HCT116 (cell line): ENCODE measurements at regions not wholly inside any gene's neighbourhood (a gene's known extent, or its start where the extent isn't known, plus 50 kb on each side); places are given as distances from the start of the nearest gene placed in this dataset.

Experiments
- ATAC-seq: fragments of 200-7000 bp; cut with Tn5 transposase; 2 replicates; pipeline ENCODE4 v1.9.1; 2020; ENCODE audit warnings: mild to moderate bottlenecking, moderate library complexity
- BruUV-seq: library from RNA; stranded (reverse); fragments of 400-500 nt; replicated peaks from 2 replicates; lab custom pipeline; 2021; lab: Mats Ljungman, UMichigan
- CTCF ChIA-PET: fragments of 300-600 bp; sonication (Branson Sonifier 250); formaldehyde crosslinking; loops from one replicate; lab custom pipeline; 2021; ENCODE audit warnings: antibody characterized with exemption; lab: Charles Lee
- POLR2A ChIA-PET: fragments of 300-600, 350-600 bp; sonication (Branson Sonifier 250); formaldehyde crosslinking; loops from one replicate; lab custom pipeline; 2021; ENCODE audit warnings: antibody characterized with exemption; lab: Charles Lee
- RAD21 ChIA-PET, 2 experiments: fragments of 300-600 bp; sonication (Branson Sonifier 250); formaldehyde crosslinking; loops; one replicate each; lab custom pipeline; 2023; ENCODE audit warnings: low total read pairs in 2 of 2; ENCODE audit not compliant: uncharacterized antibody in 2 of 2, unreplicated experiment in 2 of 2, low non-redundant PET in 1 of 2; lab: Charles Lee
- DNase-seq: peaks from one replicate; pipeline ENCODE4 v3.0.0-alpha.2; 2010; ENCODE audit warnings: low read depth, low spot score
- H2AFZ ChIP-seq: fragments of 200-600 bp; shearing (Covaris generic), sonication (generic); 2 replicates; pipeline ENCODE4 v1.6.1; 2017; ENCODE audit warnings: low read depth, mixed run types, mixed read lengths, antibody characterized with exemption, low read length; ENCODE audit not compliant: poor library complexity, severe bottlenecking
- H3K27ac ChIP-seq: 2 replicates; pipeline ENCODE4 v1.5.1; 2012; ENCODE audit warnings: low read depth, low read length
- H3K27me3 ChIP-seq: fragments of 200-600 bp; sonication (generic); 2 replicates; pipeline ENCODE4 v1.6.1; 2016; ENCODE audit warnings: mixed run types, low read length, mixed read lengths; ENCODE audit not compliant: insufficient read depth
- H3K36me3 ChIP-seq, 2 experiments: fragments of 200-500 bp in 1 of 2; fragments of 200-600 bp in 1 of 2; sonication (Bioruptor generic) in 1 of 2; sonication (generic) in 1 of 2; 2 replicates each; pipeline versions ENCODE4 v1.5.1 to v1.6.1; 2014 to 2016; ENCODE audit warnings: low read length in 2 of 2, inconsistent platforms in 1 of 2, mixed read lengths in 1 of 2, mixed run types in 1 of 2; ENCODE audit not compliant: insufficient read depth in 2 of 2, control insufficient read depth in 1 of 2
- H3K4me1 ChIP-seq, 2 experiments: fragments of 200-600 bp in 1 of 2; sonication (generic) in 1 of 2; 2 replicates each; pipeline versions ENCODE4 v1.5.1 to v1.6.1; 2012 to 2017; ENCODE audit warnings: low read length in 2 of 2, inconsistent platforms in 1 of 2, mild to moderate bottlenecking in 1 of 2, mixed read lengths in 1 of 2, mixed run types in 1 of 2, moderate library complexity in 1 of 2; ENCODE audit not compliant: insufficient read depth in 2 of 2, control insufficient read depth in 1 of 2
- H3K4me2 ChIP-seq: fragments of 200-600 bp; sonication (generic); 2 replicates; pipeline ENCODE4 v1.6.1; 2017; ENCODE audit warnings: mixed run types, low read length, mixed read lengths
- H3K4me3 ChIP-seq, 2 experiments: fragments of 200-600 bp in 1 of 2; sonication (generic) in 1 of 2; replicated peaks in 1 of 2; 2 replicates each; pipeline ENCODE4 v1.5.1; 2011 to 2016; ENCODE audit warnings: low read length in 2 of 2, control low read depth in 1 of 2, low read depth in 1 of 2, mild to moderate bottlenecking in 1 of 2, mixed read lengths in 1 of 2, mixed run types in 1 of 2
- H3K79me2 ChIP-seq: fragments of 200-600 bp; sonication (generic); 2 replicates; pipeline ENCODE4 v1.6.1; 2017; ENCODE audit warnings: mild to moderate bottlenecking, mixed run types, low read length, moderate library complexity, mixed read lengths; ENCODE audit not compliant: insufficient read depth
- H3K9ac ChIP-seq: fragments of 200-600 bp; sonication (generic); 2 replicates; pipeline ENCODE4 v1.6.1; 2016; ENCODE audit warnings: low read length, mixed read lengths
- H3K9me2 ChIP-seq: fragments of 200-600 bp; sonication (generic), shearing (Covaris generic); 2 replicates; pipeline ENCODE4 v1.6.1; 2017; ENCODE audit warnings: mixed run types, mild to moderate bottlenecking, moderate library complexity; ENCODE audit not compliant: insufficient read depth
- H3K9me3 ChIP-seq, 2 experiments: fragments of 200-500 bp in 1 of 2; fragments of 200-600 bp in 1 of 2; sonication (Bioruptor generic) in 1 of 2; sonication (generic) in 1 of 2; 2 replicates each; pipeline ENCODE4 v1.6.1; 2014 to 2017; ENCODE audit warnings: low read length in 2 of 2, mixed read lengths in 2 of 2, inconsistent platforms in 1 of 2, low read depth in 1 of 2, mild to moderate bottlenecking in 1 of 2, mixed run types in 1 of 2, moderate library complexity in 1 of 2; ENCODE audit not compliant: control insufficient read depth in 1 of 2, insufficient read depth in 1 of 2
- H4K20me1 ChIP-seq: fragments of 200-600 bp; sonication (generic), shearing (Covaris generic); 2 replicates; pipeline ENCODE4 v1.6.1; 2017; ENCODE audit warnings: mixed run types, mild to moderate bottlenecking, moderate library complexity; ENCODE audit not compliant: insufficient read depth
- CBX3 ChIP-seq: IDR thresholded peaks from 2 replicates; pipeline ENCODE4 v1.6.1; 2012; ENCODE audit warnings: low read depth
- CTCF ChIP-seq, 3 experiments: fragments of 200-600 bp in 1 of 3; sonication (generic) in 1 of 3; IDR thresholded peaks in 2 of 3; conservative IDR thresholded peaks in 1 of 3; 2 replicates each; pipeline ENCODE4 v1.5.1; 2012 to 2017; ENCODE audit warnings: low read depth in 2 of 3, low read length in 2 of 3, antibody characterized with exemption in 1 of 3, borderline replicate concordance in 1 of 3, control low read depth in 1 of 3, mild to moderate bottlenecking in 1 of 3, mixed read lengths in 1 of 3, mixed run types in 1 of 3, moderate library complexity in 1 of 3; ENCODE audit not compliant: insufficient read depth in 1 of 3
- EGR1 ChIP-seq: IDR thresholded peaks from 2 replicates; pipeline ENCODE4 v1.6.1; 2012; ENCODE audit warnings: low read depth
- JUND ChIP-seq: IDR thresholded peaks from 2 replicates; pipeline ENCODE4 v1.6.1; 2012
- POLR2AphosphoS5 ChIP-seq: IDR thresholded peaks from 2 replicates; pipeline ENCODE4 v1.6.1; 2011; ENCODE audit warnings: mild to moderate bottlenecking, low read depth, low read length, moderate library complexity
- RAD21 ChIP-seq: IDR thresholded peaks from 2 replicates; pipeline ENCODE4 v1.6.1; 2012; ENCODE audit warnings: low read depth, mild to moderate bottlenecking
- SIN3A ChIP-seq: IDR thresholded peaks from 2 replicates; pipeline ENCODE4 v1.6.1; 2012; ENCODE audit warnings: low read depth
- SP1 ChIP-seq: IDR thresholded peaks from 2 replicates; pipeline ENCODE4 v1.6.1; 2012; ENCODE audit warnings: low read depth
- YY1 ChIP-seq: IDR thresholded peaks from 2 replicates; pipeline ENCODE4 v1.6.1; 2011; ENCODE audit warnings: low read length, low read depth, moderate library complexity, mild to moderate bottlenecking; ENCODE audit not compliant: insufficient replicate concordance; ENCODE audit errors: extremely low read depth
- ZFX ChIP-seq: fragments of 450-650 bp; IDR thresholded peaks from 2 replicates; pipeline ENCODE4 v1.6.1; 2017
- intact Hi-C: fragments of 100-400 bp; cut with micrococcal nuclease; formaldehyde crosslinking; loops from 2 replicates; pipeline ENCODE4 v1.10.0; 2022
- TF ChIP-seq, protein P1 (sequence below): IDR thresholded peaks from 2 replicates; pipeline ENCODE4 v1.6.1; 2012

GRCh38 chr9:80127920-80128319 is 556.2 kb downstream of the TLE4 start:
- Histone ChIP-seq H3K27ac (no peak overlapping the region), H2AFZ (no peak overlapping the region), H4K20me1 (no peaks in the 10 kb centered on the region), H3K4me1 (no peaks in the 10 kb centered on the region), H3K36me3 (no peaks in the 10 kb centered on the region), H3K9me3 (peaks cover 6 to 7% of the 10 kb centered on the region in 2 experiments; a peak in 2 of 4 replicates), H3K79me2 (no peaks in the 10 kb centered on the region), H3K27me3 (no peaks in the 10 kb centered on the region), H3K4me3 (no peak overlapping the region), H3K4me2 (no peak overlapping the region), H3K9ac (no peak overlapping the region), H3K9me2 (no peaks in the 10 kb centered on the region)
- RAD21 ChIA-PET = no interaction called here
- TF ChIP-seq CTCF (IDR thresholded peaks at IDR 0.05 in 2 of 3, conservative IDR thresholded peaks at IDR 0.05 in 1 of 3; ENCODE audit: borderline replicate concordance in 1 of 3, insufficient read depth in 1 of 3, low read depth in 2 of 3, low read length in 2 of 3) = no peak
- no peak for TF ChIP-seq JUND
- no peak for TF ChIP-seq ZFX
- TF ChIP-seq, protein P1, sequence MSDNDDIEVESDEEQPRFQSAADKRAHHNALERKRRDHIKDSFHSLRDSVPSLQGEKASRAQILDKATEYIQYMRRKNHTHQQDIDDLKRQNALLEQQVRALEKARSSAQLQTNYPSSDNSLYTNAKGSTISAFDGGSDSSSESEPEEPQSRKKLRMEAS = no peak
- TF ChIP-seq RAD21 = no peak
- TF ChIP-seq YY1 = no peak
- TF ChIP-seq SP1 = no peak
- no peak for TF ChIP-seq EGR1
- TF ChIP-seq POLR2AphosphoS5 = no peak
- TF ChIP-seq CBX3 = no peak
- TF ChIP-seq SIN3A = no peak
- no TSS peak for BruUV-seq
- POLR2A ChIA-PET = no interaction called here
- ATAC-seq (no peak), DNase-seq (no peak)
- intact Hi-C loops = no loop called here
- CTCF ChIA-PET = no interaction called here
